Prostate gland (tissue), 2 donors: ENCODE measurements at regions not wholly inside any gene's neighbourhood (a gene's known extent, or its start where the extent isn't known, plus 50 kb on each side); places are given as distances from the start of the nearest gene placed in this dataset.

ENCODE experiments used
- POLR2AphosphoS5 ChIP-seq: sonication (generic); formaldehyde crosslinking; IDR thresholded peaks from one replicate; pipeline ENCODE4 v1.6.1; 2017; ENCODE audit warnings: antibody characterized with exemption
- TF ChIP-seq, protein P1 (sequence below), 4 experiments: fragments of 200-600 bp in 2 of 4; fragments of 450-650 bp in 2 of 4; sonication (generic) in 2 of 4; IDR thresholded peaks; 1 replicate in 3 of 4; 2 replicates in 1 of 4; pipeline ENCODE4 v1.5.1; 2016 to 2019; ENCODE audit warnings: antibody characterized with exemption in 4 of 4, mild to moderate bottlenecking in 2 of 4, moderate library complexity in 2 of 4

DNA sequence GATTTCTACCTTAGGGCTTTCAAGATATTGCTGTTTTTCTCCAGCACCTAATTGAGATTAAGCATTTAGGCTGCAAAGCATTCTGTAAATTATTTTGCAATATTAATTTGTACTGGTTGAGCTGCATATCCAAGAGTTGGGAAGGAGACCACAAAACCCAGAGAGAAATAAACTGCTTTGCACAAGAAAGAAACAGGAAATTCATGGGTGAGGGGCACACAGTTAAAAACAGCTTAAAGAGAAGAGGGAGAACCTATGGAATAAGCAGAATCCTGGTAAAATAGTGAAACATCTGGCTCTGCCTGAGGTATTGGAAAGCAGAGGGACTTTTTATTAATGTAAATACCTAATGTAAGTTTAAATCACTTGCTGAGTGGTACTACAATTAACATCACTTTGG is 243.0 kb downstream of the TMEM167A start:
- TF ChIP-seq, protein P1, sequence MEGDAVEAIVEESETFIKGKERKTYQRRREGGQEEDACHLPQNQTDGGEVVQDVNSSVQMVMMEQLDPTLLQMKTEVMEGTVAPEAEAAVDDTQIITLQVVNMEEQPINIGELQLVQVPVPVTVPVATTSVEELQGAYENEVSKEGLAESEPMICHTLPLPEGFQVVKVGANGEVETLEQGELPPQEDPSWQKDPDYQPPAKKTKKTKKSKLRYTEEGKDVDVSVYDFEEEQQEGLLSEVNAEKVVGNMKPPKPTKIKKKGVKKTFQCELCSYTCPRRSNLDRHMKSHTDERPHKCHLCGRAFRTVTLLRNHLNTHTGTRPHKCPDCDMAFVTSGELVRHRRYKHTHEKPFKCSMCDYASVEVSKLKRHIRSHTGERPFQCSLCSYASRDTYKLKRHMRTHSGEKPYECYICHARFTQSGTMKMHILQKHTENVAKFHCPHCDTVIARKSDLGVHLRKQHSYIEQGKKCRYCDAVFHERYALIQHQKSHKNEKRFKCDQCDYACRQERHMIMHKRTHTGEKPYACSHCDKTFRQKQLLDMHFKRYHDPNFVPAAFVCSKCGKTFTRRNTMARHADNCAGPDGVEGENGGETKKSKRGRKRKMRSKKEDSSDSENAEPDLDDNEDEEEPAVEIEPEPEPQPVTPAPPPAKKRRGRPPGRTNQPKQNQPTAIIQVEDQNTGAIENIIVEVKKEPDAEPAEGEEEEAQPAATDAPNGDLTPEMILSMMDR (IDR thresholded peaks at IDR 0.05): no peak
- TF ChIP-seq POLR2AphosphoS5: no peak
